WTC11 (cell line): ENCODE measurements at regions not wholly inside any gene's neighbourhood (a gene's known extent, or its start where the extent isn't known, plus 50 kb on each side); places are given as distances from the start of the nearest gene placed in this dataset.

Source experiments
- ATAC-seq: fragments of 200-7000 bp; cut with Tn5 transposase; 2 replicates; pipeline ENCODE4 v1.10.0; 2021; ENCODE audit warnings: mild to moderate bottlenecking, moderate library complexity
- CTCF ChIA-PET: fragments of 300-600 bp; sonication (Branson Sonifier 250); formaldehyde crosslinking; loops from one replicate; lab custom pipeline; 2021; ENCODE audit warnings: antibody characterized with exemption; lab: Charles Lee
- POLR2A ChIA-PET: fragments of 350-600 bp; sonication (Branson Sonifier 250); formaldehyde crosslinking; loops from one replicate; lab custom pipeline; 2021; ENCODE audit warnings: antibody characterized with exemption; lab: Charles Lee
- DNase-seq: peaks from one replicate; pipeline ENCODE4 v3.0.0; 2021; ENCODE audit warnings: low spot score
- H3K27ac Mint-ChIP-seq: 2 replicates; pipeline ENCODE4 v1.8.0; 2021; ENCODE audit warnings: mixed read lengths
- H3K27me3 Mint-ChIP-seq: 2 replicates; pipeline ENCODE4 v1.8.0; 2021; ENCODE audit warnings: low read depth, mild to moderate bottlenecking, moderate library complexity, mixed read lengths
- H3K36me3 Mint-ChIP-seq: 2 replicates; pipeline ENCODE4 v1.8.0; 2021; ENCODE audit warnings: mixed read lengths
- H3K4me1 Mint-ChIP-seq: 2 replicates; pipeline ENCODE4 v1.8.0; 2022; ENCODE audit warnings: mixed read lengths
- H3K4me3 Mint-ChIP-seq: 2 replicates; pipeline ENCODE4 v1.8.0; 2021; ENCODE audit warnings: mild to moderate bottlenecking, moderate library complexity, mixed read lengths
- H3K9me3 Mint-ChIP-seq: 2 replicates; pipeline ENCODE4 v1.8.0; 2021; ENCODE audit warnings: mixed read lengths
- GRHL2 ChIP-seq: fragments of 250-450 bp; sonication (Bioruptor Pico); IDR thresholded peaks from 2 replicates; pipeline ENCODE4 v1.8.0; 2022; ENCODE audit warnings: mild to moderate bottlenecking, moderate library complexity; ENCODE audit not compliant: insufficient replicate concordance, severe bottlenecking
- GTF2I ChIP-seq: fragments of 250-450 bp; sonication (Bioruptor Pico); conservative IDR thresholded peaks from 2 replicates; pipeline ENCODE4 v1.4.0; 2021; ENCODE audit warnings: mild to moderate bottlenecking
- IRF2 ChIP-seq: sonication (generic); formaldehyde crosslinking; IDR thresholded peaks from 2 replicates; pipeline ENCODE4 v1.8.0; 2022; ENCODE audit warnings: low read depth, missing genetic modification reagents, borderline replicate concordance
- MYBL2 ChIP-seq: sonication (generic); formaldehyde crosslinking; IDR thresholded peaks from 2 replicates; pipeline ENCODE4 v1.8.1; 2023; ENCODE audit warnings: mild to moderate bottlenecking, moderate library complexity, missing genetic modification reagents
- NR1H2 ChIP-seq: sonication (generic); formaldehyde crosslinking; IDR thresholded peaks from 2 replicates; pipeline ENCODE4 v1.9.0; 2021; ENCODE audit warnings: mild to moderate bottlenecking, moderate library complexity, missing genetic modification reagents
- NR3C1 ChIP-seq: sonication (generic); formaldehyde crosslinking; conservative IDR thresholded peaks from 2 replicates; pipeline ENCODE4 v1.8.1; 2023; ENCODE audit warnings: low read depth, mild to moderate bottlenecking, missing genetic modification reagents
- OVOL2 ChIP-seq: fragments of 250-450 bp; sonication (Bioruptor Pico); IDR thresholded peaks from 2 replicates; pipeline ENCODE4 v1.9.0; 2021; ENCODE audit warnings: mild to moderate bottlenecking, borderline replicate concordance
- ZBTB21 ChIP-seq: sonication (generic); formaldehyde crosslinking; IDR thresholded peaks from 2 replicates; pipeline ENCODE4 v1.8.1; 2023; ENCODE audit warnings: mild to moderate bottlenecking, missing genetic modification reagents, borderline replicate concordance
- ZNF219 ChIP-seq: sonication (generic); formaldehyde crosslinking; IDR thresholded peaks from 2 replicates; pipeline ENCODE4 v1.8.0; 2023; ENCODE audit warnings: missing genetic modification reagents, mild to moderate bottlenecking, borderline replicate concordance
- ZNF396 ChIP-seq: fragments of 250-450 bp; sonication (Bioruptor Pico); IDR thresholded peaks from 2 replicates; pipeline ENCODE4 v1.8.0; 2021; ENCODE audit warnings: mild to moderate bottlenecking, moderate library complexity, borderline replicate concordance
- TF ChIP-seq, protein P1 (sequence below): sonication (generic); formaldehyde crosslinking; IDR thresholded peaks from 2 replicates; pipeline ENCODE4 v1.8.0; 2022; ENCODE audit warnings: mild to moderate bottlenecking, missing genetic modification reagents
- TF ChIP-seq, protein P2 (sequence below): fragments of 250-450 bp; sonication (Bioruptor Pico); IDR thresholded peaks from 2 replicates; pipeline ENCODE4 v1.9.0; 2021; ENCODE audit warnings: mild to moderate bottlenecking
- TF ChIP-seq, protein P3 (sequence below): fragments of 250-450 bp; sonication (Bioruptor Pico); IDR thresholded peaks from 2 replicates; pipeline ENCODE4 v1.8.0; 2021; ENCODE audit warnings: mild to moderate bottlenecking
- TF ChIP-seq, protein P4 (sequence below): sonication (generic); formaldehyde crosslinking; IDR thresholded peaks from 2 replicates; pipeline ENCODE4 v1.8.1; 2022; ENCODE audit warnings: low read depth, mild to moderate bottlenecking, moderate library complexity, missing genetic modification reagents, borderline replicate concordance
- TF ChIP-seq, protein P5 (sequence below): sonication (generic); formaldehyde crosslinking; IDR thresholded peaks from 2 replicates; pipeline ENCODE4 v1.8.0; 2023; ENCODE audit warnings: missing genetic modification reagents, mild to moderate bottlenecking, borderline replicate concordance
- TF ChIP-seq, protein P6 (sequence below): sonication (generic); formaldehyde crosslinking; IDR thresholded peaks from 2 replicates; pipeline ENCODE4 v1.8.1; 2023; ENCODE audit warnings: mild to moderate bottlenecking, missing genetic modification reagents

DNA sequence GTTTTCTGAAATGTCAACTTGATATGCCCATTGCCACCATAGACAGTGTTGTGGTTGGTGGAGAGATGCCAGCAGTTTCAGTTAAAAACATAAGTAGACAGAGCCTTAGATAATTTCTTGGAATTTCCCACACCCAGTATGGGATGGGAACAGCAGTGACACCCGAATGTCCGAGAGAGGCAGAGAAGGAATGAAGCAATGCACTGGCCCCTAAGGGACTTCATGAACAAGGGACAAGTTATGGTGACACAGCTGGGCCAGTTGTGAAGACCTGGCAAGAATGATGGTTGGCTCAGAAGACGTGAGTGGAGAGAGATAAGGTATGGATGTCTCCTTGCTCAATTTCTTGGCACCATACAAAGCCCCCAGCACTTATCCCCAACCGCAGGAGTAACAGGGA is 165.2 kb upstream of the APCDD1 start (continued):
- TF ChIP-seq IRF2 (CRISPR knock-in tag): no peak

DNA sequence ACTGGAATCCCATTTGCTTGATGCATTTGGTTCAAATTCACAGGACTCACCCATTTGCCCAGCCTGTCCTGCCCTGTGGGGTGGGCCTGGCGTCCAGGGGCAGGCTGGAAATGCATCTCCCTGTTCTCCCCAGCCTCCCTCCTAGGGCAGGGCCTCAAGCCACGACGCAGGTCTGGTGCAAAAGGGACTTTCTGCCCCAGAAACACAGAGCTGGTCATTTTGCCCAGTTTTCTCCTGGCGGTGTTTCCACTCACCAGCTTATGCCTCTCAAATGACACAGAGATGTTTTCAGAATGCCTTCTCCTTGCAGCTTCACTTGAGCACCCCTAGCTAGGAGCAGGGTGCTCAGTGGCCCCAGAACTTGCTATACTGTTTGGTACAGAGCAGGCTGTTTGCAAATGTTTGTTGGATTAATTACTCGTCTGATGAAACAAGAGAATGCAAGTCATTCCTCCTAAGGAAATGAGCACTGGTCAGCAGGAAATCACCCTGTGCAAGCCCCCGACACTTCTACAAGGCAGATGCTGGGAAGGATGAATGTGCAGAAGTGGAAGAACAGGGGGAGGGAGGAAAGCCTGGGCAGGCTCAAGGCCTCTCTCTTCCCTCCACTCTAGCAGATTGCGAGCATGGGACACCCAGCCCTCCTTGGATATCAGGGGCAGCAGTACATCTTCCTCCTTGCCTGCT is 164.3 kb upstream of the APCDD1 start:
- ATAC-seq: no peak
- no peak for DNase-seq
- ChIA-PET CTCF (no interaction called here), POLR2A (no interaction called here)
- Mint-ChIP-seq H3K36me3 (peaks cover 11% of the 10 kb centered on the region), H3K27ac (no peak overlapping the region), H3K4me1 (peaks cover 36% of the 10 kb centered on the region), H3K27me3 (peaks cover 8% of the 10 kb centered on the region), H3K9me3 (peaks cover 13% of the 10 kb centered on the region), H3K4me3 (no peak overlapping the region)
- TF ChIP-seq NR1H2 (CRISPR knock-in tag): no peak
- TF ChIP-seq, protein P1, sequence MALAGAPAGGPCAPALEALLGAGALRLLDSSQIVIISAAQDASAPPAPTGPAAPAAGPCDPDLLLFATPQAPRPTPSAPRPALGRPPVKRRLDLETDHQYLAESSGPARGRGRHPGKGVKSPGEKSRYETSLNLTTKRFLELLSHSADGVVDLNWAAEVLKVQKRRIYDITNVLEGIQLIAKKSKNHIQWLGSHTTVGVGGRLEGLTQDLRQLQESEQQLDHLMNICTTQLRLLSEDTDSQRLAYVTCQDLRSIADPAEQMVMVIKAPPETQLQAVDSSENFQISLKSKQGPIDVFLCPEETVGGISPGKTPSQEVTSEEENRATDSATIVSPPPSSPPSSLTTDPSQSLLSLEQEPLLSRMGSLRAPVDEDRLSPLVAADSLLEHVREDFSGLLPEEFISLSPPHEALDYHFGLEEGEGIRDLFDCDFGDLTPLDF: no peak

DNA sequence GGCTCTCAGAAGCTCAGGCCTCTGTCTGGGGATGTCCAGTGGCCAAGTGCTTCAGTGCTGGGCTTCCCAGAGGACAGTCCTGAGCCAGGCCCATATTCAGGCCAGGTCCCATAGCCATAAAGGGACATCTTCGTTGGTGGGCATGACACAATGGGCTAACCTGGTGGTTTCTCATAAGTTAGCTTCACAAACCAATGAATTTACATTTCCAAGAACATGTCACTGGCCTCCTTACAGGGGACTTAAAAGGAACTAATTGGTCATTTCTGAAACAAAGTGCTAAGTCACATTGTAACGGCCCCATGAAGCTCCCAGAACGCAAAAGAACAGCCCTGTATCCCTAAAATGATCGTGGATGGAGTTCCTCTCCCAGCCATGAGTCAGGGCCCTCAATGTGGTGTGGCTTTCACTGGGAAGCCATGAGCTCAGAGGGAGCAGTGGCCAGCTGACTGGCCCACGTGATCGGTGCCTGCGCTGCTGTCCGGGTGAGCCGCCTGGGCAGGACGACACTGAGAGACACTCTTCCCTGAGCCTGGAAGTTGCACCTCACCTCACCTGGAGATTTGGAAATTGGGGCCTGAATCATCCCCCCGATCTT is 163.7 kb upstream of the APCDD1 start:
- CTCF ChIA-PET: no interaction called here

More for the DNA sequence above, 163.7 kb upstream of the APCDD1 start:
- ATAC-seq (no peak), DNase-seq (no peak)
- peaks cover 8% of the 10 kb centered on the region for H3K27me3 Mint-ChIP-seq
- no peak overlapping the region for H3K4me3 Mint-ChIP-seq
- peaks cover 31% of the 10 kb centered on the region for H3K4me1 Mint-ChIP-seq
- H3K9me3 Mint-ChIP-seq: peaks cover 13% of the 10 kb centered on the region
- peaks cover 11% of the 10 kb centered on the region for H3K36me3 Mint-ChIP-seq
- POLR2A ChIA-PET: no interaction called here
- H3K27ac Mint-ChIP-seq: no peak overlapping the region
- TF ChIP-seq, protein P2, sequence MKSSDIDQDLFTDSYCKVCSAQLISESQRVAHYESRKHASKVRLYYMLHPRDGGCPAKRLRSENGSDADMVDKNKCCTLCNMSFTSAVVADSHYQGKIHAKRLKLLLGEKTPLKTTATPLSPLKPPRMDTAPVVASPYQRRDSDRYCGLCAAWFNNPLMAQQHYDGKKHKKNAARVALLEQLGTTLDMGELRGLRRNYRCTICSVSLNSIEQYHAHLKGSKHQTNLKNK: no peak
- TF ChIP-seq IRF2 (CRISPR knock-in tag) (no peak), GTF2I (no peak), ZNF396 (CRISPR knock-in tag) (no peak), MYBL2 (no peak), ZNF219 (CRISPR knock-in tag) (no peak), GRHL2 (CRISPR knock-in tag) (no peak), OVOL2 (CRISPR knock-in tag) (no peak), ZBTB21 (no peak), NR3C1 (no peak)
- TF ChIP-seq, protein P3, sequence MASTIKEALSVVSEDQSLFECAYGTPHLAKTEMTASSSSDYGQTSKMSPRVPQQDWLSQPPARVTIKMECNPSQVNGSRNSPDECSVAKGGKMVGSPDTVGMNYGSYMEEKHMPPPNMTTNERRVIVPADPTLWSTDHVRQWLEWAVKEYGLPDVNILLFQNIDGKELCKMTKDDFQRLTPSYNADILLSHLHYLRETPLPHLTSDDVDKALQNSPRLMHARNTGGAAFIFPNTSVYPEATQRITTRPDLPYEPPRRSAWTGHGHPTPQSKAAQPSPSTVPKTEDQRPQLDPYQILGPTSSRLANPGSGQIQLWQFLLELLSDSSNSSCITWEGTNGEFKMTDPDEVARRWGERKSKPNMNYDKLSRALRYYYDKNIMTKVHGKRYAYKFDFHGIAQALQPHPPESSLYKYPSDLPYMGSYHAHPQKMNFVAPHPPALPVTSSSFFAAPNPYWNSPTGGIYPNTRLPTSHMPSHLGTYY (CRISPR knock-in tag): no peak
- TF ChIP-seq, protein P4, sequence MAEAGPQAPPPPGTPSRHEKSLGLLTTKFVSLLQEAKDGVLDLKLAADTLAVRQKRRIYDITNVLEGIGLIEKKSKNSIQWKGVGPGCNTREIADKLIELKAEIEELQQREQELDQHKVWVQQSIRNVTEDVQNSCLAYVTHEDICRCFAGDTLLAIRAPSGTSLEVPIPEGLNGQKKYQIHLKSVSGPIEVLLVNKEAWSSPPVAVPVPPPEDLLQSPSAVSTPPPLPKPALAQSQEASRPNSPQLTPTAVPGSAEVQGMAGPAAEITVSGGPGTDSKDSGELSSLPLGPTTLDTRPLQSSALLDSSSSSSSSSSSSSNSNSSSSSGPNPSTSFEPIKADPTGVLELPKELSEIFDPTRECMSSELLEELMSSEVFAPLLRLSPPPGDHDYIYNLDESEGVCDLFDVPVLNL (CRISPR knock-in tag): no peak
- TF ChIP-seq, protein P5, sequence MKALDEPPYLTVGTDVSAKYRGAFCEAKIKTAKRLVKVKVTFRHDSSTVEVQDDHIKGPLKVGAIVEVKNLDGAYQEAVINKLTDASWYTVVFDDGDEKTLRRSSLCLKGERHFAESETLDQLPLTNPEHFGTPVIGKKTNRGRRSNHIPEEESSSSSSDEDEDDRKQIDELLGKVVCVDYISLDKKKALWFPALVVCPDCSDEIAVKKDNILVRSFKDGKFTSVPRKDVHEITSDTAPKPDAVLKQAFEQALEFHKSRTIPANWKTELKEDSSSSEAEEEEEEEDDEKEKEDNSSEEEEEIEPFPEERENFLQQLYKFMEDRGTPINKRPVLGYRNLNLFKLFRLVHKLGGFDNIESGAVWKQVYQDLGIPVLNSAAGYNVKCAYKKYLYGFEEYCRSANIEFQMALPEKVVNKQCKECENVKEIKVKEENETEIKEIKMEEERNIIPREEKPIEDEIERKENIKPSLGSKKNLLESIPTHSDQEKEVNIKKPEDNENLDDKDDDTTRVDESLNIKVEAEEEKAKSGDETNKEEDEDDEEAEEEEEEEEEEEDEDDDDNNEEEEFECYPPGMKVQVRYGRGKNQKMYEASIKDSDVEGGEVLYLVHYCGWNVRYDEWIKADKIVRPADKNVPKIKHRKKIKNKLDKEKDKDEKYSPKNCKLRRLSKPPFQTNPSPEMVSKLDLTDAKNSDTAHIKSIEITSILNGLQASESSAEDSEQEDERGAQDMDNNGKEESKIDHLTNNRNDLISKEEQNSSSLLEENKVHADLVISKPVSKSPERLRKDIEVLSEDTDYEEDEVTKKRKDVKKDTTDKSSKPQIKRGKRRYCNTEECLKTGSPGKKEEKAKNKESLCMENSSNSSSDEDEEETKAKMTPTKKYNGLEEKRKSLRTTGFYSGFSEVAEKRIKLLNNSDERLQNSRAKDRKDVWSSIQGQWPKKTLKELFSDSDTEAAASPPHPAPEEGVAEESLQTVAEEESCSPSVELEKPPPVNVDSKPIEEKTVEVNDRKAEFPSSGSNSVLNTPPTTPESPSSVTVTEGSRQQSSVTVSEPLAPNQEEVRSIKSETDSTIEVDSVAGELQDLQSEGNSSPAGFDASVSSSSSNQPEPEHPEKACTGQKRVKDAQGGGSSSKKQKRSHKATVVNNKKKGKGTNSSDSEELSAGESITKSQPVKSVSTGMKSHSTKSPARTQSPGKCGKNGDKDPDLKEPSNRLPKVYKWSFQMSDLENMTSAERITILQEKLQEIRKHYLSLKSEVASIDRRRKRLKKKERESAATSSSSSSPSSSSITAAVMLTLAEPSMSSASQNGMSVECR (CRISPR knock-in tag): no peak
- TF ChIP-seq, protein P6, sequence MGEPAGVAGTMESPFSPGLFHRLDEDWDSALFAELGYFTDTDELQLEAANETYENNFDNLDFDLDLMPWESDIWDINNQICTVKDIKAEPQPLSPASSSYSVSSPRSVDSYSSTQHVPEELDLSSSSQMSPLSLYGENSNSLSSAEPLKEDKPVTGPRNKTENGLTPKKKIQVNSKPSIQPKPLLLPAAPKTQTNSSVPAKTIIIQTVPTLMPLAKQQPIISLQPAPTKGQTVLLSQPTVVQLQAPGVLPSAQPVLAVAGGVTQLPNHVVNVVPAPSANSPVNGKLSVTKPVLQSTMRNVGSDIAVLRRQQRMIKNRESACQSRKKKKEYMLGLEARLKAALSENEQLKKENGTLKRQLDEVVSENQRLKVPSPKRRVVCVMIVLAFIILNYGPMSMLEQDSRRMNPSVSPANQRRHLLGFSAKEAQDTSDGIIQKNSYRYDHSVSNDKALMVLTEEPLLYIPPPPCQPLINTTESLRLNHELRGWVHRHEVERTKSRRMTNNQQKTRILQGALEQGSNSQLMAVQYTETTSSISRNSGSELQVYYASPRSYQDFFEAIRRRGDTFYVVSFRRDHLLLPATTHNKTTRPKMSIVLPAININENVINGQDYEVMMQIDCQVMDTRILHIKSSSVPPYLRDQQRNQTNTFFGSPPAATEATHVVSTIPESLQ: no peak
